Mammary epithelial cell (primary cell): ENCODE measurements at regions not wholly inside any gene's neighbourhood (a gene's known extent, or its start where the extent isn't known, plus 50 kb on each side); places are given as distances from the start of the nearest gene placed in this dataset.

Experiments used
- CTCF ChIP-seq, 2 donors: IDR thresholded peaks in 1 of 2; conservative IDR thresholded peaks in 1 of 2; 2 replicates each; pipeline ENCODE4 v1.5.1; 2011 to 2012; ENCODE audit warnings: inconsistent platforms in 2 of 2, low read length in 2 of 2, mild to moderate bottlenecking in 2 of 2, control low read depth in 1 of 2, low read depth in 1 of 2; ENCODE audit not compliant: insufficient read depth in 1 of 2; ENCODE audit errors: extremely low read depth in 1 of 2
- EZH2 ChIP-seq: IDR thresholded peaks from 2 replicates; pipeline ENCODE4 v1.6.1; 2012; ENCODE audit warnings: low read length, inconsistent platforms, borderline replicate concordance

- TF ChIP-seq CTCF (conservative IDR thresholded peaks at IDR 0.05 in 1 of 2, IDR thresholded peaks at IDR 0.05 in 1 of 2; ENCODE audit: extremely low read depth in 1 of 2, insufficient read depth in 1 of 2, low read depth in 1 of 2, low read length in 2 of 2) (no peak), EZH2 (no peak)
These were observed 638.2 kb upstream of the IGFBP3 start for GRCh38 chr7:46559194-46559832.
